Activated CD4-positive, alpha-beta T cell treated with anti-CD3 and anti-CD28 coated beads for 36 hours (primary cell): ENCODE measurements at regions not wholly inside any gene's neighbourhood (a gene's known extent, or its start where the extent isn't known, plus 50 kb on each side); places are given as distances from the start of the nearest gene placed in this dataset.
"Not testable (repeated sequence)": the region's sequence is repeated elsewhere in the genome, so short reads cannot be mapped to it uniquely, and the experiment has no call there.

Experiments
- ATAC-seq: fragments of 200-7000 bp; cut with Tn5 transposase; one replicate; pipeline ENCODE4 v1.10.0; 2021; ENCODE audit warnings: mild to moderate bottlenecking, moderate library complexity
- CTCF ChIA-PET: fragments of 350-600 bp; sonication (Branson Sonifier 250); formaldehyde crosslinking; loops from one replicate; lab custom pipeline; 2021; ENCODE audit warnings: antibody characterized with exemption; lab: Charles Lee
- POLR2A ChIA-PET: fragments of 350-600 bp; sonication (Branson Sonifier 250); formaldehyde crosslinking; loops from one replicate; lab custom pipeline; 2021; ENCODE audit warnings: antibody characterized with exemption, inconsistent platforms; lab: Charles Lee
- DNase-seq: peaks from one replicate; pipeline ENCODE4 v3.0.0-alpha.2; 2020
- H3K27ac Mint-ChIP-seq: one replicate; pipeline ENCODE4 v1.8.0; 2021; ENCODE audit warnings: mixed read lengths
- H3K27me3 Mint-ChIP-seq: one replicate; pipeline ENCODE4 v1.8.0; 2021; ENCODE audit warnings: mixed read lengths
- H3K36me3 Mint-ChIP-seq: one replicate; pipeline ENCODE4 v1.8.0; 2021; ENCODE audit warnings: low read depth, mixed read lengths
- H3K4me1 Mint-ChIP-seq: one replicate; pipeline ENCODE4 v1.8.0; 2021; ENCODE audit warnings: mixed read lengths
- H3K4me3 Mint-ChIP-seq: one replicate; pipeline ENCODE4 v1.8.0; 2021; ENCODE audit warnings: mild to moderate bottlenecking, moderate library complexity, mixed read lengths
- H3K9me3 Mint-ChIP-seq: one replicate; pipeline ENCODE4 v1.8.0; 2021; ENCODE audit warnings: low read depth, mixed read lengths
- intact Hi-C, 2 experiments: fragments of 100-400 bp; cut with DNase I in 1 of 2; cut with micrococcal nuclease in 1 of 2; formaldehyde crosslinking; loops; one replicate each; pipeline versions ENCODE4 v1.14.2 to v1.15.1; 2022 to 2024; cut with DNase I, micrococcal nuclease

GRCh38 chr18:9050628-9051284 is 51.7 kb upstream of the NDUFV2 start:
- H3K36me3 Mint-ChIP-seq, POLR2A ChIA-PET, CTCF ChIA-PET, DNase-seq, intact Hi-C loops, H3K27me3 Mint-ChIP-seq, H3K4me3 Mint-ChIP-seq, ATAC-seq, H3K27ac Mint-ChIP-seq: not testable (repeated sequence)
- peaks cover 19% of the 10 kb centered on the region for H3K9me3 Mint-ChIP-seq
- peaks cover 12% of the 10 kb centered on the region for H3K4me1 Mint-ChIP-seq
